DND-41 (cell line): ENCODE measurements at regions not wholly inside any gene's neighbourhood (a gene's known extent, or its start where the extent isn't known, plus 50 kb on each side); places are given as distances from the start of the nearest gene placed in this dataset.

Source experiments
- CTCF ChIP-seq: IDR thresholded peaks from 2 replicates; pipeline ENCODE4 v1.5.1; 2012; ENCODE audit warnings: borderline replicate concordance, low read length, moderate library complexity, mild to moderate bottlenecking; ENCODE audit not compliant: poor library complexity, severe bottlenecking; ENCODE audit errors: extremely low read depth
- EZH2 ChIP-seq: IDR thresholded peaks from 3 replicates; pipeline ENCODE4 v1.6.1; 2012; ENCODE audit warnings: borderline replicate concordance, low read depth, mild to moderate bottlenecking, moderate library complexity, low read length, inconsistent platforms; ENCODE audit not compliant: severe bottlenecking

GRCh38 chr18:39721712-39722111 lies 2156.1 kb upstream of the CELF4 start:
- TF ChIP-seq CTCF (no peak), EZH2 (no peak)
